ENCODE measurements at regions not wholly inside any gene's neighbourhood (a gene's known extent, or its start where the extent isn't known, plus 50 kb on each side); places are given as distances from the start of the nearest gene placed in this dataset.

DNA sequence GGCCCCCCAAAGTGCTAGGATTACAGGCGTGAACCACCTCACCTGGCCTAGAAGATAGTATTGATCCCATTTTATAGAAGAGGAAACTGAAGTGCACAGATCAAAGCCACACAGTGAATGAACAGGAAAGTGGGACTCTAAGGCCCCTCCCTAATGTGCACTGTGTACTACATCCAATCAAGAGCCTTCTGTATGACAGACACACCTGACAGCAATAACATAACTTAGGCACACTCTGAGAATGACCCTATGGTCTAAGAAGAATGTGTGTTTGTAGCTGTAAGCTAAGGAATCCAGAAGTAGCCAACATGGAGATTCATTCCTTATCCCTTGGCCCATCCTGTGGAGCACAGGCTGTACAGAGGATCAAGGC, 271.2 kb downstream of the SMARCA2 start (continued):
- TF ChIP-seq NRF1 (conservative IDR thresholded peaks at IDR 0.05; ENCODE audit: low read depth, low read length), result no peak

DNA sequence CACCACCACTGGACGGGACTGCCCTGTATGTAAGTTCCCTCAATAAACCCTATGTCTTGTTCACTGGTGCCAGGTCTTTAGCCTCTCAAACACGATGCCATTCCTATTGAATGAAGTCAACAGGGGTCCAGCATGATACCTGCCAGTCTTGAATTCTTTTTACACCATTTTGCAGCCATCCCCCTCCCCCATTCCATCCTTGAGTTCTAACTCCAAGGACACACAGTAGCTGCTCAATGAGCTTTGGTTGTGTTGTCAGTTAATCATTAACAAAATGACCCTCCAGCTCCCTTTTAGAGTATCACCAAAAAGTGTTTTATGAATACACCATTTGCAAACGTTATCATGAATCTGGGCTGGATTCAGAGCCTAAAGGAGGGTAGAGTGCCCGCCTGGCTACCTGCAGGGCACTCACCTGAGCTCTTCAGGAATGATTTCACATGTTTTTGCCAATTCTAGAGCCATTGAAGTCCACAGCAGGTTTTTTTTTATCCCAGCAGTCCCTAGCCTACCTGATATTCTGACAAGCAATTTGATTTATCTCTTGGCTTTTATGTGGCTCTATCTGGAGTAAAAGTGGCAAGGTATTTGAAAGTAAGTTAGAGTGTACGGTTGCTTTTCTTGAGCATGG, 271.8 kb downstream of the SMARCA2 start:
- RAD21 ChIA-PET (ENCODE audit: unreplicated experiment), result no interaction called here
- TF ChIP-seq, protein P1, sequence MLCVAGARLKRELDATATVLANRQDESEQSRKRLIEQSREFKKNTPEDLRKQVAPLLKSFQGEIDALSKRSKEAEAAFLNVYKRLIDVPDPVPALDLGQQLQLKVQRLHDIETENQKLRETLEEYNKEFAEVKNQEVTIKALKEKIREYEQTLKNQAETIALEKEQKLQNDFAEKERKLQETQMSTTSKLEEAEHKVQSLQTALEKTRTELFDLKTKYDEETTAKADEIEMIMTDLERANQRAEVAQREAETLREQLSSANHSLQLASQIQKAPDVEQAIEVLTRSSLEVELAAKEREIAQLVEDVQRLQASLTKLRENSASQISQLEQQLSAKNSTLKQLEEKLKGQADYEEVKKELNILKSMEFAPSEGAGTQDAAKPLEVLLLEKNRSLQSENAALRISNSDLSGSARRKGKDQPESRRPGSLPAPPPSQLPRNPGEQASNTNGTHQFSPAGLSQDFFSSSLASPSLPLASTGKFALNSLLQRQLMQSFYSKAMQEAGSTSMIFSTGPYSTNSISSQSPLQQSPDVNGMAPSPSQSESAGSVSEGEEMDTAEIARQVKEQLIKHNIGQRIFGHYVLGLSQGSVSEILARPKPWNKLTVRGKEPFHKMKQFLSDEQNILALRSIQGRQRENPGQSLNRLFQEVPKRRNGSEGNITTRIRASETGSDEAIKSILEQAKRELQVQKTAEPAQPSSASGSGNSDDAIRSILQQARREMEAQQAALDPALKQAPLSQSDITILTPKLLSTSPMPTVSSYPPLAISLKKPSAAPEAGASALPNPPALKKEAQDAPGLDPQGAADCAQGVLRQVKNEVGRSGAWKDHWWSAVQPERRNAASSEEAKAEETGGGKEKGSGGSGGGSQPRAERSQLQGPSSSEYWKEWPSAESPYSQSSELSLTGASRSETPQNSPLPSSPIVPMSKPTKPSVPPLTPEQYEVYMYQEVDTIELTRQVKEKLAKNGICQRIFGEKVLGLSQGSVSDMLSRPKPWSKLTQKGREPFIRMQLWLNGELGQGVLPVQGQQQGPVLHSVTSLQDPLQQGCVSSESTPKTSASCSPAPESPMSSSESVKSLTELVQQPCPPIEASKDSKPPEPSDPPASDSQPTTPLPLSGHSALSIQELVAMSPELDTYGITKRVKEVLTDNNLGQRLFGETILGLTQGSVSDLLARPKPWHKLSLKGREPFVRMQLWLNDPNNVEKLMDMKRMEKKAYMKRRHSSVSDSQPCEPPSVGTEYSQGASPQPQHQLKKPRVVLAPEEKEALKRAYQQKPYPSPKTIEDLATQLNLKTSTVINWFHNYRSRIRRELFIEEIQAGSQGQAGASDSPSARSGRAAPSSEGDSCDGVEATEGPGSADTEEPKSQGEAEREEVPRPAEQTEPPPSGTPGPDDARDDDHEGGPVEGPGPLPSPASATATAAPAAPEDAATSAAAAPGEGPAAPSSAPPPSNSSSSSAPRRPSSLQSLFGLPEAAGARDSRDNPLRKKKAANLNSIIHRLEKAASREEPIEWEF (IDR thresholded peaks at IDR 0.05; ENCODE audit: insufficient replicate concordance, low read depth, low read length), result no peak
- no peak for TF ChIP-seq NFXL1 (IDR thresholded peaks at IDR 0.05; ENCODE audit: borderline replicate concordance)
- no peak for TF ChIP-seq CBX3 (IDR thresholded peaks at IDR 0.05; ENCODE audit: borderline replicate concordance, low read depth)
- TF ChIP-seq, protein P2, sequence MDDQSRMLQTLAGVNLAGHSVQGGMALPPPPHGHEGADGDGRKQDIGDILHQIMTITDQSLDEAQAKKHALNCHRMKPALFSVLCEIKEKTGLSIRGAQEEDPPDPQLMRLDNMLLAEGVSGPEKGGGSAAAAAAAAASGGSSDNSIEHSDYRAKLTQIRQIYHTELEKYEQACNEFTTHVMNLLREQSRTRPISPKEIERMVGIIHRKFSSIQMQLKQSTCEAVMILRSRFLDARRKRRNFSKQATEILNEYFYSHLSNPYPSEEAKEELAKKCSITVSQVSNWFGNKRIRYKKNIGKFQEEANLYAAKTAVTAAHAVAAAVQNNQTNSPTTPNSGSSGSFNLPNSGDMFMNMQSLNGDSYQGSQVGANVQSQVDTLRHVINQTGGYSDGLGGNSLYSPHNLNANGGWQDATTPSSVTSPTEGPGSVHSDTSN (IDR thresholded peaks at IDR 0.05; ENCODE audit: insufficient replicate concordance, low read depth, low read length), result no peak
- TF ChIP-seq ZNF384 (IDR thresholded peaks at IDR 0.05; ENCODE audit: borderline replicate concordance, low read depth, low read length), result no peak
- no peak for TF ChIP-seq SMAD1 (IDR thresholded peaks at IDR 0.05; ENCODE audit: low read depth, partially characterized antibody)
- no peak for TF ChIP-seq ZNF24 (IDR thresholded peaks at IDR 0.05)
- TF ChIP-seq, protein P3, sequence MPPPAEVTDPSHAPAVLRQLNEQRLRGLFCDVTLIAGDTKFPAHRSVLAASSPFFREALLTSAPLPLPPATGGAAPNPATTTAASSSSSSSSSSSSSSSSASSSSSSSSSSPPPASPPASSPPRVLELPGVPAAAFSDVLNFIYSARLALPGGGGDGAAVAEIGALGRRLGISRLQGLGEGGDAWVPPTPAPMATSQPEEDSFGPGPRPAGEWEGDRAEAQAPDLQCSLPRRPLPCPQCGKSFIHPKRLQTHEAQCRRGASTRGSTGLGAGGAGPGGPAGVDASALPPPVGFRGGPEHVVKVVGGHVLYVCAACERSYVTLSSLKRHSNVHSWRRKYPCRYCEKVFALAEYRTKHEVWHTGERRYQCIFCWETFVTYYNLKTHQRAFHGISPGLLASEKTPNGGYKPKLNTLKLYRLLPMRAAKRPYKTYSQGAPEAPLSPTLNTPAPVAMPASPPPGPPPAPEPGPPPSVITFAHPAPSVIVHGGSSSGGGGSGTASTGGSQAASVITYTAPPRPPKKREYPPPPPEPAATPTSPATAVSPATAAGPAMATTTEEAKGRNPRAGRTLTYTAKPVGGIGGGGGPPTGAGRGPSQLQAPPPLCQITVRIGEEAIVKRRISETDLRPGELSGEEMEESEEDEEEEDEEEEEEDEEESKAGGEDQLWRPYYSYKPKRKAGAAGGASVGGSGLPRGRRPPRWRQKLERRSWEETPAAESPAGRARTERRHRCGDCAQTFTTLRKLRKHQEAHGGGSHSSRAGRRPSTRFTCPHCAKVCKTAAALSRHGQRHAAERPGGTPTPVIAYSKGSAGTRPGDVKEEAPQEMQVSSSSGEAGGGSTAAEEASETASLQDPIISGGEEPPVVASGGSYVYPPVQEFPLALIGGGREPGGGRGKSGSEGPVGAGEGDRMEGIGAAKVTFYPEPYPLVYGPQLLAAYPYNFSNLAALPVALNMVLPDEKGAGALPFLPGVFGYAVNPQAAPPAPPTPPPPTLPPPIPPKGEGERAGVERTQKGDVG (CRISPR knock-in tag; IDR thresholded peaks at IDR 0.05), result no peak
- TF ChIP-seq ZNF622 (IDR thresholded peaks at IDR 0.05), result no peak
- TF ChIP-seq KLF5 (IDR thresholded peaks at IDR 0.05; ENCODE audit: partially characterized antibody), result no peak
- no peak for TF ChIP-seq PAX5 (IDR thresholded peaks at IDR 0.05; ENCODE audit: borderline replicate concordance, low read depth, low read length)
- H3K36me3 ChIP-seq (ENCODE audit: control insufficient read depth in 2 of 2, insufficient read depth in 2 of 2, low read length in 1 of 2), result no peaks in the 10 kb centered on the region
- H3K27ac ChIP-seq (ENCODE audit: control insufficient read depth, insufficient read depth), result no peak overlapping the region
- DNase-seq (ENCODE audit: low read depth, low spot score) (no peak), ATAC-seq (no peak), FAIRE-seq (no peak)
- 14% methylated on average over 5 of the region's 5 CpGs for WGBS (ENCODE audit: insufficient coverage, insufficient replicate concordance, low lambda C conversion rate, missing lambda C conversion rate)
- H3K9ac ChIP-seq (ENCODE audit: control insufficient read depth, insufficient read depth, low read length), result no peak overlapping the region
- intact Hi-C loops (cut with micrococcal nuclease; ENCODE audit: unreplicated experiment), result no loop called here
- CTCF ChIA-PET, result no interaction called here
- POLR2A ChIA-PET, result no interaction called here
- H3K4me2 ChIP-seq (ENCODE audit: control insufficient read depth, insufficient read depth), result no peak overlapping the region
- no TSS peak for BruUV-seq (replicated peaks)
- no peaks in the 10 kb centered on the region for H3K9me3 ChIP-seq (replicated peaks; ENCODE audit: control insufficient read depth, insufficient read depth, low read length)
- in situ Hi-C loops (cut with MboI), result no loop called here
- H3K79me2 ChIP-seq (ENCODE audit: control insufficient read depth, insufficient read depth, low read length), result no peaks in the 10 kb centered on the region
- no peaks in the 10 kb centered on the region for H3K4me1 ChIP-seq (ENCODE audit: control insufficient read depth, insufficient read depth, low read length)
- H4K20me1 ChIP-seq (ENCODE audit: control insufficient read depth, insufficient read depth), result no peaks in the 10 kb centered on the region
- H3K27me3 ChIP-seq (replicated peaks in 1 of 2; ENCODE audit: control insufficient read depth in 2 of 2, insufficient read depth in 2 of 2, low read length in 1 of 2), result peaks cover 0 to 2% of the 10 kb centered on the region in 2 experiments; a peak in 1 of 4 replicates
- H2AFZ ChIP-seq (ENCODE audit: control insufficient read depth, low read depth, low read length), result no peak overlapping the region
- no peak overlapping the region for H3K4me3 ChIP-seq
- SMC1A ChIA-PET (ENCODE audit: uncharacterized antibody, unreplicated experiment), result no interaction called here
